GM12874 (cell line): ENCODE measurements at regions not wholly inside any gene's neighbourhood (a gene's known extent, or its start where the extent isn't known, plus 50 kb on each side); places are given as distances from the start of the nearest gene placed in this dataset.

Experiments used
- CTCF ChIP-seq: IDR thresholded peaks from 2 replicates; pipeline ENCODE4 v1.5.1; 2011; ENCODE audit warnings: low read depth, mild to moderate bottlenecking, control low read depth, low read length, moderate library complexity; ENCODE audit not compliant: insufficient read depth

- TF ChIP-seq CTCF, result no peak
Measured at GRCh38 chr14:82641050-82641540, 1107.4 kb upstream of the SEL1L start.

- no peak for TF ChIP-seq CTCF
Measured at GRCh38 chr14:82642425-82642824, 1108.8 kb upstream of the SEL1L start.

GRCh38 chr14:82647088-82647810 is 1113.6 kb upstream of the SEL1L start:
- no peak for TF ChIP-seq CTCF

GRCh38 chr14:82655770-82656169 is 1122.1 kb upstream of the SEL1L start:
- TF ChIP-seq CTCF, result no peak

- no peak for TF ChIP-seq CTCF
Measured at GRCh38 chr14:82657186-82657675, 1123.6 kb upstream of the SEL1L start.

GRCh38 chr14:82661258-82661657 is 1127.6 kb upstream of the SEL1L start:
- TF ChIP-seq CTCF, result no peak

- no peak for TF ChIP-seq CTCF
Measured at GRCh38 chr14:82667006-82667405, 1133.4 kb upstream of the SEL1L start.
